NOMO-1 treated with dmso at 0.1 percent for 144 hours (cell line): ENCODE measurements at regions not wholly inside any gene's neighbourhood (a gene's known extent, or its start where the extent isn't known, plus 50 kb on each side); places are given as distances from the start of the nearest gene placed in this dataset.
"Not testable (repeated sequence)": the region's sequence is repeated elsewhere in the genome, so short reads cannot be mapped to it uniquely, and the experiment has no call there.

Experiments
- DNase-seq: peaks from one replicate; lab custom pipeline; 2025; ENCODE audit not compliant: unreplicated experiment; lab: John Stamatoyannopoulos, UW

DNA sequence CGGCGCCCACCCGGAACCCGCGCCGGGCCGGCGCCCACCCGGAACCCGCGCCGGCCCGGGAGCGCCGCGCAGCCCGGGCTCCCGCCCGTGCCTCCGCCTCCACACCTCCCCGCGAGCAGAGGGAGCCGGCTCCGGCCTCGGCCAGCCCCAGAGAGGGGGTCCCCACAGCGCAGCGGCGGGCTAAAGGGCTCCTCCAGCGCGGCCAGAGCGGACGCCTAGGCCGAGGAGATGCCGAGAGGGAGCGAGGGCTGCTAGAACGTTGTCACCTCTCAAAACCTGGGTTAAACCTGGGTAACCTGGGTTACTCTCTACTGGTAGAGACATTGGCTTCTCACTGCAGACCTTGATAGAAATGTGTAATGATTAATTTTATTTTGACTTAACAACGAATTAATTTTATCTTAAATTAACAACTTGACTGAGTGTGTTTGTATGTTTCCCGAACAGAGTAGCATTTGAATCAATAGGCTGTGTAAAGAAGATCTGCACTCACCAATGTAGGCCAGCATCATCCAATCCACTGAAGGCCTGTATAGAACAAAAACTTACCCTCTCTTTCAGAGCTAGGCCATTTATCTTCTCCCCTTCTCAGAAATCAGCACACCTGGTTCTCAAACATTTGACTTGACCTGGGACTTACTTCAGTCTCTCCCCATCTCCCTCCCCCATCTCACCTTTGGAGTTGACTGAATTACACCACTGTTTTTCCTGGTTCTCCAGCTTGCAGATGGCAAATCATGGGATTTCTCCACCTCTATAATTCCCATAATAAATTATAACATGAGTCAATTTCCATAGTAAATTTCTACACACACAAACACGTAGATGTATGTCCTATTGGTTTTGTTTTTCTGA is 242.7 kb downstream of the ASXL3 start:
- no peak for DNase-seq

DNA sequence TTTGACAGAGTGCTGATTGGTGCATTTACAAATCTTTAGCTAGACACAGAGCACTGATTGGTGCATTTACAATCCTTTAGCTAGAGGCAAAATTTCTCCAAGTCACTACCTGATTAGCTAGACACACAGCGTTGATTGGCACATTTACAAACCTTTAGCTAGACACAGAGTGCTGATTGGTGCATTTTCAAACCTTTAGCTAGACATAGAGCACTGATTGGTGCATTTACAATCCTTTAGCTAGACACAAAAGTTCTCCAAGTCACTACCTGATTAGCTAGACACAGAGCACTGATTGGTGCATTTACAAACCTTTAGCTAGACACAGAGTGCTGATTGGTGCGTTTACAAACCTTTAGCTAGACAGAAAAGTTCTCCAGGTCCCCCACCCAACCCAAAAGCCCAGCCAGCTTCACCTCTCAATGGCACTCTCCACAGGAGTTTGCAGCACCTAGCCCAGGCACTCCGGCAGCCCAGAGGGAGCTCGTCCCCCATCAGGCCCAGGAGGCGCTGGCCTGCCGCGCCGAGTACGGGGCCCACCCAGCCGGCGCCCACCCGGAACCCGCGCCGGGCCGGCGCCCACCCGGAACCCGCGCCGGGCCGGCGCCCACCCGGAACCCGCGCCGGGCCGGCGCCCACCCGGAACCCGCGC is 241.8 kb downstream of the ASXL3 start:
- not testable (repeated sequence) for DNase-seq

- no peak for DNase-seq
Observed at GRCh38 chr18:33818145-33818544, 240.1 kb downstream of the ASXL3 start.

GRCh38 chr18:33817096-33817495 is 239.1 kb downstream of the ASXL3 start:
- no peak for DNase-seq

- DNase-seq: no peak
Observed at GRCh38 chr18:33814546-33814945, 236.5 kb downstream of the ASXL3 start.

DNA sequence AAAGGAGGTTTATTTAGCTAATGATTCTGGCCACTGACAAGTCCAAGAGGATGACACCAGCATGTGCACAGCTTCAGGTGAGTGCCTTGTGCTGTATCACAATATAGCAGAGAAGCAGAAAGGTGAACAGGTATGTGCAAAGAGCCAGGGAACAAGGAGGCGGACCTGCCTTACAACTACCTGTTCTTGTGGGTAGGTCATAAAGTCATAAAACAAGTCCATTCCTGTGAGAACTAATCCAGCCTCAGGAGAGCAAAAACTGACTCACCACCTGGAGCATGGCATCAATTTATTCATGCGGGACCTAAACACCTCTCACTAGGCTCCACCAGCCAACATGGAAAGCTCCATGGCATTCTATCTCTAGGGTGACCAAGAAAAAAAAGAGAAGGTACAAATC is 234.2 kb downstream of the ASXL3 start:
- no peak for DNase-seq

DNA sequence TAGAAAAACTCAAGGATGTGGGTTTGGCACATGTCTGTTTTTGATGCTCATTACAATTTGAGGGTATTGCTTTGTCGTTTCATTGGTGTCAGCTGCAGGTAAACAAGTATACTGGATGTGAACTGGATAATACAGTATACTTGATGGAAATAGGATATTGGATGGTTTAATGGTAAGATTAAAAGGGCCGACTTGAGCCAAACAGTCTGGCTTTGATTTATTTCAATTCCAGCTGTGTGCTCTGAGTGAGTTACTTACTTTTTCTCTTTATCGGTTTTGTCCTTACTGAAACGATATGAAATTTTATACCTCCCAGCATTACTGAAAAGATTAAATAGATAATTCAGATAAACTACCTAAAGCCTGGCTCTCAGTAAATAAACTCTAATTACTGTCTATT is 227.6 kb downstream of the ASXL3 start:
- DNase-seq: no peak

- DNase-seq: no peak
Observed at GRCh38 chr18:33804258-33804657, 226.2 kb downstream of the ASXL3 start.

DNA sequence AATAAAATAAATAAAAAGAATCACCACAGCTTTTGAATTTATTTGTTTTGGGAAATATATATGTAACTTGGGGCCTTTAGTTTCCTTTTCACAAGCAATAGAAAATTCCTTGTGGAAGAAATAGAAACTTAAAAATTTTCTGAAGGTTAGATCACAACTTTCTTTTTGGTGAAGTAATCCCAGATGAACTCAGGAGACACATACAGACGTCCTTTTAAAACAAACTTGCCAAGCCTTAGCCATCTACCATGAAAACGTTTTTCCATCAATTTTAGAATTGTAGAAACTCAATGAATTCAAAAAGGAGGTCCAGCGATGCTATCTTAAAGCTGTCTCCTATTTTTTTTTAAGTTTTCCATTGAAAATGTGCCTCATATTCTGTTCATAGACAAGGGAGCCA is 225.6 kb downstream of the ASXL3 start:
- no peak for DNase-seq

DNA sequence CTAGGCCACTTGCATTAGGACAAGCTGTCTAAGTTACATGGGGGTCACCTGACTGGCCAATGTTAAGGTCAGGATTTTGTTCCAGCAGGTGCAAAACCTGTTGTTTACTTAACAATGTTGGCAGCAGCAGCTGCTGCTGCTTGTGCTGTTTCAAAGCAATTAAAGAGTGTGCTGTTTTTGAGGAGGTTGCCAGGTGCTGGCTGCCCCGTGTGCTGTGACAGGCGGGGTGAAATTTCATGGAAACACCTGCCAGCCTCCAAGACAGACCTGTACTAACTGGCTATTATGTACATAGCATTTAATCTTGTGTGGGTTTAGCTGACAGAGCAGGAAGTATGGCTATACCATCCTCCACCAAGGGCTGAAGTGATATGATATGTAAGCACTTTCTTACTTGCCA is 224.9 kb downstream of the ASXL3 start:
- no peak for DNase-seq
